IMR-90 (cell line): ENCODE measurements at regions not wholly inside any gene's neighbourhood (a gene's known extent, or its start where the extent isn't known, plus 50 kb on each side); places are given as distances from the start of the nearest gene placed in this dataset.

Experiments used
- BHLHE40 ChIP-seq: fragments of 150-350 bp; IDR thresholded peaks from 2 replicates; pipeline ENCODE4 v1.6.1; 2016; ENCODE audit warnings: mild to moderate bottlenecking, low read depth, low read length
- CEBPB ChIP-seq: IDR thresholded peaks from 2 replicates; pipeline ENCODE4 v1.6.1; 2012; ENCODE audit warnings: low read depth, low read length, improper control_type of control experiment
- MAFK ChIP-seq: IDR thresholded peaks from 2 replicates; pipeline ENCODE4 v1.6.1; 2012; ENCODE audit warnings: low read depth, low read length, improper control_type of control experiment
- MAZ ChIP-seq: IDR thresholded peaks from 2 replicates; pipeline ENCODE4 v1.6.1; 2012; ENCODE audit warnings: low read depth, mild to moderate bottlenecking, low read length, improper control_type of control experiment, moderate library complexity, borderline replicate concordance
- MXI1 ChIP-seq: IDR thresholded peaks from 2 replicates; pipeline ENCODE4 v1.6.1; 2012; ENCODE audit warnings: low read depth, mild to moderate bottlenecking, low read length, moderate library complexity, borderline replicate concordance
- NFE2L2 ChIP-seq: fragments of 150-350 bp; IDR thresholded peaks from 2 replicates; pipeline ENCODE4 v1.6.1; 2016; ENCODE audit warnings: low read depth, mild to moderate bottlenecking, low read length
- POLR2A ChIP-seq: IDR thresholded peaks from 2 replicates; pipeline ENCODE4 v1.6.1; 2012; ENCODE audit warnings: mild to moderate bottlenecking, low read depth, low read length
- RAD21 ChIP-seq: IDR thresholded peaks from 2 replicates; pipeline ENCODE4 v1.6.1; 2012; ENCODE audit warnings: low read length, improper control_type of control experiment
- RCOR1 ChIP-seq: IDR thresholded peaks from 2 replicates; pipeline ENCODE4 v1.6.1; 2012; ENCODE audit warnings: mild to moderate bottlenecking, low read length, improper control_type of control experiment; ENCODE audit not compliant: insufficient replicate concordance
- RFX5 ChIP-seq: IDR thresholded peaks from 2 replicates; pipeline ENCODE4 v1.8.0; 2012; ENCODE audit warnings: low read depth, mild to moderate bottlenecking, low read length, moderate library complexity
- SMC3 ChIP-seq: fragments of 150-350 bp; IDR thresholded peaks from 2 replicates; pipeline ENCODE4 v1.6.1; 2016; ENCODE audit warnings: low read depth, mild to moderate bottlenecking, antibody characterized with exemption, low read length, moderate library complexity
- TF ChIP-seq, protein P1 (sequence below): conservative IDR thresholded peaks from 2 replicates; pipeline ENCODE4 v1.5.1; 2012; ENCODE audit warnings: mild to moderate bottlenecking, low read depth, low read length, improper control_type of control experiment
- TF ChIP-seq, protein P2 (sequence below): fragments of 150-350 bp; IDR thresholded peaks from 2 replicates; pipeline ENCODE4 v1.6.1; 2017; ENCODE audit warnings: mild to moderate bottlenecking, antibody characterized with exemption, low read length, low read depth
- TF ChIP-seq, protein P3 (sequence below): fragments of 150-350 bp; IDR thresholded peaks from 2 replicates; pipeline ENCODE4 v1.6.1; 2016; ENCODE audit warnings: low read depth, mild to moderate bottlenecking, low read length, moderate library complexity, borderline replicate concordance

DNA sequence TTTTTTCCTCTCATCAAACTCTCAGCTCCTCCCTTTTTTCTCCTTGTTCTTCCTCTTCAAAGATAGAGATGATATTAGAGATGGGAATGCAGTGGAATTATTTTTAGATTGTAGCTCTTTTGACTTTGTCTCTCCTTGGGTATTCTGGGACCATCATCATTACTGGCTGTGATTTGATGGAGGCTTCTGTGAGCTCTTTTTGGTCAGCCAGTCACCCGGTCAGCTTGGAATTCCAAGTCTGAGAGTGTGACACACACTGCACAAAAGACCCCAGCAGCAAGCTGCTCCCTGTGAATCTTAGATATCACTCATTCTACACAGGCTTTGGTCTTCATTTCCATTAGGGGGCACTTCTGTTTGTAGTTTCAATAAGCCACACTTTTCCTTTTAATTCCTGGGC is 51.6 kb upstream of the NEK7 start:
- TF ChIP-seq, protein P1, sequence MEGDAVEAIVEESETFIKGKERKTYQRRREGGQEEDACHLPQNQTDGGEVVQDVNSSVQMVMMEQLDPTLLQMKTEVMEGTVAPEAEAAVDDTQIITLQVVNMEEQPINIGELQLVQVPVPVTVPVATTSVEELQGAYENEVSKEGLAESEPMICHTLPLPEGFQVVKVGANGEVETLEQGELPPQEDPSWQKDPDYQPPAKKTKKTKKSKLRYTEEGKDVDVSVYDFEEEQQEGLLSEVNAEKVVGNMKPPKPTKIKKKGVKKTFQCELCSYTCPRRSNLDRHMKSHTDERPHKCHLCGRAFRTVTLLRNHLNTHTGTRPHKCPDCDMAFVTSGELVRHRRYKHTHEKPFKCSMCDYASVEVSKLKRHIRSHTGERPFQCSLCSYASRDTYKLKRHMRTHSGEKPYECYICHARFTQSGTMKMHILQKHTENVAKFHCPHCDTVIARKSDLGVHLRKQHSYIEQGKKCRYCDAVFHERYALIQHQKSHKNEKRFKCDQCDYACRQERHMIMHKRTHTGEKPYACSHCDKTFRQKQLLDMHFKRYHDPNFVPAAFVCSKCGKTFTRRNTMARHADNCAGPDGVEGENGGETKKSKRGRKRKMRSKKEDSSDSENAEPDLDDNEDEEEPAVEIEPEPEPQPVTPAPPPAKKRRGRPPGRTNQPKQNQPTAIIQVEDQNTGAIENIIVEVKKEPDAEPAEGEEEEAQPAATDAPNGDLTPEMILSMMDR = no peak
- TF ChIP-seq POLR2A (no peak), RAD21 (no peak), RCOR1 (no peak), NFE2L2 (no peak), CEBPB (no peak), MAZ (no peak), BHLHE40 (no peak), MXI1 (no peak), MAFK (no peak), RFX5 (no peak), SMC3 (no peak)
- TF ChIP-seq, protein P2, sequence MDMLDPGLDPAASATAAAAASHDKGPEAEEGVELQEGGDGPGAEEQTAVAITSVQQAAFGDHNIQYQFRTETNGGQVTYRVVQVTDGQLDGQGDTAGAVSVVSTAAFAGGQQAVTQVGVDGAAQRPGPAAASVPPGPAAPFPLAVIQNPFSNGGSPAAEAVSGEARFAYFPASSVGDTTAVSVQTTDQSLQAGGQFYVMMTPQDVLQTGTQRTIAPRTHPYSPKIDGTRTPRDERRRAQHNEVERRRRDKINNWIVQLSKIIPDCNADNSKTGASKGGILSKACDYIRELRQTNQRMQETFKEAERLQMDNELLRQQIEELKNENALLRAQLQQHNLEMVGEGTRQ = no peak
- TF ChIP-seq, protein P3, sequence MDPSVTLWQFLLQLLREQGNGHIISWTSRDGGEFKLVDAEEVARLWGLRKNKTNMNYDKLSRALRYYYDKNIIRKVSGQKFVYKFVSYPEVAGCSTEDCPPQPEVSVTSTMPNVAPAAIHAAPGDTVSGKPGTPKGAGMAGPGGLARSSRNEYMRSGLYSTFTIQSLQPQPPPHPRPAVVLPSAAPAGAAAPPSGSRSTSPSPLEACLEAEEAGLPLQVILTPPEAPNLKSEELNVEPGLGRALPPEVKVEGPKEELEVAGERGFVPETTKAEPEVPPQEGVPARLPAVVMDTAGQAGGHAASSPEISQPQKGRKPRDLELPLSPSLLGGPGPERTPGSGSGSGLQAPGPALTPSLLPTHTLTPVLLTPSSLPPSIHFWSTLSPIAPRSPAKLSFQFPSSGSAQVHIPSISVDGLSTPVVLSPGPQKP = no peak
